Esophagus squamous epithelium (tissue), 5 donors: ENCODE measurements at regions not wholly inside any gene's neighbourhood (a gene's known extent, or its start where the extent isn't known, plus 50 kb on each side); places are given as distances from the start of the nearest gene placed in this dataset.

Experiments used
- DNase-seq: peaks from one replicate; lab custom pipeline; 2025; lab: John Stamatoyannopoulos, UW
- H3K27ac ChIP-seq, 4 donors: fragments of 200-600 bp; sonication (generic); one replicate each; pipeline ENCODE4 v1.5.1; 2016 to 2019; ENCODE audit warnings: mild to moderate bottlenecking in 1 of 4
- H3K27me3 ChIP-seq, 4 donors: fragments of 200-600 bp; sonication (generic); 1 replicate in 3 of 4; 2 replicates in 1 of 4; pipeline versions ENCODE4 v1.5.1 to v1.6.0; 2017 to 2021; ENCODE audit warnings: antibody characterized with exemption in 1 of 4
- H3K36me3 ChIP-seq, 3 donors: fragments of 200-600 bp; sonication (generic); one replicate each; pipeline ENCODE4 v1.5.1; 2016 to 2019
- H3K4me1 ChIP-seq, 3 donors: fragments of 200-600 bp; sonication (generic); one replicate each; pipeline ENCODE4 v1.5.1; 2017 to 2019
- H3K4me3 ChIP-seq, 4 donors: fragments of 200-600 bp; sonication (generic); 1 replicate in 3 of 4; 2 replicates in 1 of 4; pipeline ENCODE4 v1.5.1; 2016 to 2019; ENCODE audit warnings: mild to moderate bottlenecking in 2 of 4, moderate library complexity in 1 of 4
- H3K9me3 ChIP-seq, 3 donors: fragments of 200-600 bp; sonication (generic); one replicate each; pipeline ENCODE4 v1.5.1; 2016 to 2019
- POLR2A ChIP-seq, 4 donors: fragments of 450-650 bp; IDR thresholded peaks; one replicate each; pipeline ENCODE4 v1.6.1; 2017; ENCODE audit warnings: antibody characterized with exemption in 4 of 4, mild to moderate bottlenecking in 4 of 4, moderate library complexity in 3 of 4
- WGBS, 2 donors: methylation state at CpG; one replicate each; pipeline ENCODE4 v1.1.5; 2018; 5-methylcytosine and 5-hydroxymethylcytosine counted together
- intact Hi-C: fragments of 100-400 bp; cut with DNase I; formaldehyde crosslinking; loops from one replicate; pipeline ENCODE4 v1.15.0; 2022
- TF ChIP-seq, protein P1 (sequence below), 6 experiments: fragments of 450-650 bp in 4 of 6; fragments of 200-600 bp in 2 of 6; sonication (generic) in 2 of 6; IDR thresholded peaks; one replicate each; pipeline ENCODE4 v1.5.1; 2016 to 2019; ENCODE audit warnings: antibody characterized with exemption in 6 of 6, mild to moderate bottlenecking in 4 of 6, moderate library complexity in 4 of 6
- donor health status: DM: yes; HTN: yes; CAD: no.

DNA sequence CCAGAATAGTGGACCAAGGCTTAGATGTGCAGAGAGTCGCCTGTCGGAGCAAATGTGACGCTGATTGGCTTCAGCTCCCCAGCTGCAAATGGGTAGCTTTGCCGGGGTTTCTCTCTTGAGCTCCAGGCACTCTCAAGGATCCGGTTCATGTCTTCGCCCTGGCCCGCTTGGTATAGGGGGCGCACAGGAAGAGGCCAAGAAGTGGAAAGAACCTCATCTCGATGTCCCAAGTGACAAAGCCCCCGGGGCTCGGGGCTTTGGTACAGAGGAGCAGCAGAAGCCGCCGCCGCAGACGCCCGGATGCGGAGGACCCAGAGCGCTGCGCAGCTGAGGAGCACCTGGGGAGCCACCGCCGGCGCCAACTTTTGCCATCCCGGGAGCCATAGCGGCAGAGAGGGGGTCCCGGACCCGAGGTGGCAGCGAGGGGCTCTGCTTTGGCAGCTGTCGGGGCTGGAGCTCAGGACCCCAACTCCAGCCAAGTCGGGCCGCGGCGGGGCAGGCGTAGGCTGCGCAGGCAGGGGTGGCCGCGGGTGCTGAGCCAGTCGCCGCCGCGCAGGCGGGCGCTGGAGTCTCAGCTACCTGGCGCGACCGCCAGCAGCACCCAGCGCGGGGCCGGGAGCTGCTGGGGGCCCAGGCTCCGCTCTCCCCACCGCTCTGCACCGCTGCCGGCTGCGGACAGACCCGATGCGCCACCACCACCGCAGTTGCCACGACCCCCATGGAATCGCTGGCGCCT is 466.6 kb downstream of the XPNPEP1 start:
- Histone ChIP-seq H3K27me3 (peaks cover 0 to 43% (median 0%) of the 10 kb centered on the region in 4 donors), H3K9me3 (no peaks in the 10 kb centered on the region), H3K4me3 (peak overlapping the region in 1 of 4 donors; percentile 23), H3K36me3 (no peaks in the 10 kb centered on the region), H3K27ac (no peak overlapping the region), H3K4me1 (no peaks in the 10 kb centered on the region)
- no peak for DNase-seq
- TF ChIP-seq, protein P1, sequence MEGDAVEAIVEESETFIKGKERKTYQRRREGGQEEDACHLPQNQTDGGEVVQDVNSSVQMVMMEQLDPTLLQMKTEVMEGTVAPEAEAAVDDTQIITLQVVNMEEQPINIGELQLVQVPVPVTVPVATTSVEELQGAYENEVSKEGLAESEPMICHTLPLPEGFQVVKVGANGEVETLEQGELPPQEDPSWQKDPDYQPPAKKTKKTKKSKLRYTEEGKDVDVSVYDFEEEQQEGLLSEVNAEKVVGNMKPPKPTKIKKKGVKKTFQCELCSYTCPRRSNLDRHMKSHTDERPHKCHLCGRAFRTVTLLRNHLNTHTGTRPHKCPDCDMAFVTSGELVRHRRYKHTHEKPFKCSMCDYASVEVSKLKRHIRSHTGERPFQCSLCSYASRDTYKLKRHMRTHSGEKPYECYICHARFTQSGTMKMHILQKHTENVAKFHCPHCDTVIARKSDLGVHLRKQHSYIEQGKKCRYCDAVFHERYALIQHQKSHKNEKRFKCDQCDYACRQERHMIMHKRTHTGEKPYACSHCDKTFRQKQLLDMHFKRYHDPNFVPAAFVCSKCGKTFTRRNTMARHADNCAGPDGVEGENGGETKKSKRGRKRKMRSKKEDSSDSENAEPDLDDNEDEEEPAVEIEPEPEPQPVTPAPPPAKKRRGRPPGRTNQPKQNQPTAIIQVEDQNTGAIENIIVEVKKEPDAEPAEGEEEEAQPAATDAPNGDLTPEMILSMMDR (IDR thresholded peaks at IDR 0.05), result no peak
- no peak for TF ChIP-seq POLR2A (IDR thresholded peaks at IDR 0.05)
- WGBS, 2 donors, result 3 to 10% methylated on average over 3 to 4 of the region's 59 CpGs
- intact Hi-C loops, result no loop called here

DNA sequence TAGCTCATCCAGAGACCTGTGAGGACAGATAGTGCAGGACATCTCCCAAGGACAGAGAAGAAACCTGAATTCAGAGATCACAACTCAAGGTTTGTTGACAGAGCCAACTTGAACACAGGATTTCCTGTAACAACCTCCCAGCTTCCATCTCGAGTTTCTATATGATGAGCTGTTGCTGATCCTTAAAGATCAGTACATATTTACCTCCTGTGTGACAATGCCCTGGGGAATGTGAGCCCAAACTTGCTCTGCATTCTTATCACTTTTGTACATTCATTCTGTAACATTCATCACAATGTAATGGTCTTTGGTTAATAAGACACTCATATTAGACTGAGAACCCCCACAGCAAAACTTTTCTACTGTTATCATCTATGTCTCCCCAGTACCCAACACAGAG is 468.6 kb downstream of the XPNPEP1 start:
- Histone ChIP-seq H3K27me3 (peaks cover 0 to 42% (median 0%) of the 10 kb centered on the region in 4 donors), H3K27ac (no peak overlapping the region), H3K36me3 (no peaks in the 10 kb centered on the region), H3K4me3 (no peak overlapping the region), H3K9me3 (no peaks in the 10 kb centered on the region), H3K4me1 (no peaks in the 10 kb centered on the region)
- TF ChIP-seq POLR2A (IDR thresholded peaks at IDR 0.05), result no peak
- TF ChIP-seq, protein P1 (IDR thresholded peaks at IDR 0.05), result no peak
- intact Hi-C loops, result no loop called here
- DNase-seq, result no peak
- 5 to 6% methylated on average over 1 of the region's 1 CpG for WGBS, 2 donors

DNA sequence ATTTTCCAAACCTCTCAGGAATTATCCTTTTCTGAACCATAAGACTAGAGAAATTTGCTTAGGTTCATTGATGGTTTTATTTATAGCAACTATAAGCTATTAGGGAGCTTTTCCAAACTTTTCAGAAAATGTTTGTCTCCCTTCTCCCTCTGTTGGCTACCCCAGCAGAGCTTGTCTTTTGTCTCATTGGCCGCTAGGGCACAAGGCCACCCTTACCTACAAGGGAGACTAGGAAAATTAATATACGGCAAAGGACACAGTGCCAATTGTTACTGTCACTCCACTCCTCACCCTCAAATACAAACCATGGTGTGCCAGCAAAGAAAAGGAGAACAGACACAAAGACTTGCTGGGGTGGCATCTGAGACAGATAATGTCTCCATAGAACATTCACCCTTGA is 471.4 kb downstream of the XPNPEP1 start:
- peaks cover 0 to 14% (median 0%) of the 10 kb centered on the region in 4 donors for H3K27me3 ChIP-seq
- H3K4me1 ChIP-seq, result no peaks in the 10 kb centered on the region
- TF ChIP-seq, protein P1 (IDR thresholded peaks at IDR 0.05), result no peak
- no peak for TF ChIP-seq POLR2A (IDR thresholded peaks at IDR 0.05)
- H3K27ac ChIP-seq, result no peak overlapping the region
- H3K4me3 ChIP-seq, result no peak overlapping the region
- 81 to 86% methylated on average over 2 of the region's 2 CpGs for WGBS, 2 donors
- no peaks in the 10 kb centered on the region for H3K9me3 ChIP-seq
- H3K36me3 ChIP-seq, result no peaks in the 10 kb centered on the region
- no peak for DNase-seq
- intact Hi-C loops, result no loop called here

DNA sequence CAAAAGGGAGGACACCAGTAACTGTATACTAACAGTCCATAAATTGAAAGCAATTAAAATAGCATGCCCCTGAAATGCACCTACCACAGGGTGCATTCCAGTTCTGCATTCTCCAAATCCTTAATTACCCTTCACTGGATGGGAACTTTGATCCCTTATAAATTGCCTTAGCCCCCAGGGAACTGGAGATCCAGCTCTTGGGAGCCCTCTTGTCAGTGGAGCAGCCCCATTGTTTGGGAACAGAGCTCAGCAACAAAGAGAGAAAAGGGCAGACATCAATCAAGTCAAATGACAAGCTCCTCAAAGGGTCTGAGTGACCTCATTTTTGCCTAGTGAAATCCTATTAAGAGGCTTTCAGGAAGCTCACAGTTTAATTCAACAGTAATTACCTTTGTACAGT is 472.6 kb downstream of the XPNPEP1 start:
- H3K9me3 ChIP-seq, result no peaks in the 10 kb centered on the region
- DNase-seq, result no peak
- peaks cover 0 to 2% (median 0%) of the 10 kb centered on the region in 4 donors for H3K27me3 ChIP-seq
- no peak overlapping the region for H3K4me3 ChIP-seq
- no peaks in the 10 kb centered on the region for H3K36me3 ChIP-seq
- no peaks in the 10 kb centered on the region for H3K4me1 ChIP-seq
- TF ChIP-seq, protein P1 (IDR thresholded peaks at IDR 0.05), result no peak
- TF ChIP-seq POLR2A (IDR thresholded peaks at IDR 0.05), result no peak
- intact Hi-C loops, result no loop called here
- H3K27ac ChIP-seq, result no peak overlapping the region

DNA sequence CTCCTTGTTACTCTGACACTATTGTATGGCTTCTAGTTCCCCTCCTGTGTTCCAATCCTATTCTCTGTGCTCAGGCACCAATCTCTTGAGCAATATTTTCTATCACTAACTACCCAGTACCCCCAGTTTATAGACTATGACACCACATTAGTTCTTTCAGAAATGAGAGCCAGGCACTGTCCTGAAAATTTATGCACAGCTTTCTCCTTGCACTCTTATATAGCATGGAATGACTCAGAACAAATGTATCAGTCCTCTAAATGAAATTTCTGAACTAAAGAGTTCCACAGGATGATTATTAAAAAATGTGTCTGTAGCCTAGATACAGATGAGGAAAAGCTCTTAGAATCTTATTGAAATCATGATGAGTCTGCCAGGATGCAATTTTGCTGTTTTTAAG is 489.9 kb downstream of the XPNPEP1 start:
- Histone ChIP-seq H3K27me3 (no peaks in the 10 kb centered on the region), H3K36me3 (no peaks in the 10 kb centered on the region), H3K4me3 (no peak overlapping the region), H3K4me1 (no peaks in the 10 kb centered on the region), H3K9me3 (no peaks in the 10 kb centered on the region), H3K27ac (no peak overlapping the region)
- intact Hi-C loops, result no loop called here
- DNase-seq, result no peak
- TF ChIP-seq, protein P1 (IDR thresholded peaks at IDR 0.05), result no peak
- no peak for TF ChIP-seq POLR2A (IDR thresholded peaks at IDR 0.05)
